ENCODE measurements at regions not wholly inside any gene's neighbourhood (a gene's known extent, or its start where the extent isn't known, plus 50 kb on each side); places are given as distances from the start of the nearest gene placed in this dataset.

DNA sequence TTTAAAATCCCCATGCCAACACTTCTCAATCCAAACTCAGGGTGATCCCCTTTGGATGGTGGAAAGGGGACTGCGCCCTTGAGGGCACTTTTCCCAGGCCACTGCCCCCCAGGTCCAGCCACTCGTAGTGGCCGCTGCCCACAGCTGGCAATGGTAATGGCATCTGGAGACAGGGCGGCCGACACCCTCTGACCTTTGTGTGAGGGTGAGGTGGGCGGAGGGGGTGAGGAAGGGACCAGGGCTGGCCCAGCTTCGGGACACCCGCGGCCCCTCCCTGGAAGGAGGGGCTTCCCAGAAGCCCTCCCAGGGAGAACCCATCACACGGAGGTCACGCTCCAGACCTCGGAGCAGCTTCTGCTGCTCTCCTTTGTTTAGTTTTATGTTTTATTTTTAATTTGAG lies 289.7 kb downstream of the FOXL1 start:
- no peak for DNase-seq (ENCODE audit: low spot score)

DNA sequence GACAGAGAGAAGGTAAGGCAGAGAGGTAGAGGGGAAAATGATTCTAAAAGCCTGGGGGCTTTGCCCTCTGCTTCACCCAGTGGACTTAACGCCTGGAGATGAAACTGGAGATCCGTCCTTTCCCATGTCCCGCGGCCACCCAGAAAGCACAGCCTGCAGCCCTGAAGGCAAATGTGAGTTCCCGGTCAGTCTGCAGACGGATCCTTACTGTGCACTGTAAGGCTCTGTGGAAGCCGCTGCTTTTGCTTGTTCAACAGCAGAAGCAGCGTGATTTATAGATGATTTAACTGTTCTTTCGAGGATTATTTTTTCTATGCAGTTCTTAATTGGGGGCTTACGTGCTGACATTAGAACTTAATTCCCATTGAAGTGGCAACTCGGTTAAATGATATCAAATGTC lies 290.4 kb downstream of the FOXL1 start:
- no peak for DNase-seq (ENCODE audit: low spot score)

DNA sequence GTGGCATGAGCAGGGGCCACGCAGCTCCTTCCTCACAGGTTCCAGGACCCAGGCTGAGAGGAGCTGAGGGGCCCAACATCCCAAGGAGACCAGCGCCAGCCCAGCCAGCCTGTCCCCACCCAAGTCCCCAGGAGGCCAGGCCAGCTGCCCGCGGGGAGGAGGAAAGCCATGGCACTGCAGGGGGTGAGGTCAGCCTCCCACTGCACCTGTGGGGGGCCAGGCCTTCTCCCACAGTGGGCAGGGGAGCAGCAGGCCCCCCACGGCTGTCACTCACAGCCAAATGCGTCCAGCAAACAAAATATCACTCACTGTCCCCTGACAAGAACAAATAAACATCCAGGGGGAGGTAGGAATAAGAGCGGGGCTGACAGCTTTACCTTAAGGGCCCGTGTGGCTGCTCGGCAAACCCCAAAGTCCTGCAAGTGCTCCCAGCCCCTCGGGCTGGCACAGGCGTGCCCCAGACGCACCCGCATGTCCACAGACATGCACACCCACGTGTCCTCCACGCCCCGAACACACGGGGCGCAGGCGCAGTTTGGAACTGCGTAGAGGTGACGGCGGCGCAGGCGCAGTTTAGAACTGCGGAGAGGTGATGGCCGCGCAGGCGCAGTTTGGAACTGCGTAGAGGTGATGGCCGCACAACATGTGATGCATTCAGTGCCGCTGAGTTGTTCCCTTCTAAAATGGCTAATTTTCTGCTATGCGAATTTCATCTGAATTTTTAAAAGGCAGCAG lies 291.1 kb downstream of the FOXL1 start:
- DNase-seq (ENCODE audit: low spot score) = no peak

DNA sequence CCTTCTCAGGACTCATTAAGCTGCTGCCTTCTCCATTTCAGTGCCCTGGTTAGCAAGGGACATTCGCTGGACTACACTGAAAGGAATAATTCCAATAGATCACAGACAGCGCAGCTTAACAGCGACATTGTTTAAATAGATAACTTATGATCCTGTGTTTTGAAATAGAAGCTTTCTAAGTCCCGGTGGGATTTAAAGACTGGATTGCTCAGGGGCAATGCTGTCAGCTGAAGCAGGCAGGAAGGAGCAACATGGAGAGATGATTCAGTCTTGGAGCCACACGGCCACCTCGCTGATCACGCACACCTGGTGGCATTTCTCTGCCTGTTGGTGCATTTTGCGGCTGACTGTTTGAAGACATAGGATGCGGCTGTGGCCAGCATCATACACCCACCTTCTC lies 292.0 kb downstream of the FOXL1 start:
- no peak for DNase-seq (ENCODE audit: low spot score)

DNA sequence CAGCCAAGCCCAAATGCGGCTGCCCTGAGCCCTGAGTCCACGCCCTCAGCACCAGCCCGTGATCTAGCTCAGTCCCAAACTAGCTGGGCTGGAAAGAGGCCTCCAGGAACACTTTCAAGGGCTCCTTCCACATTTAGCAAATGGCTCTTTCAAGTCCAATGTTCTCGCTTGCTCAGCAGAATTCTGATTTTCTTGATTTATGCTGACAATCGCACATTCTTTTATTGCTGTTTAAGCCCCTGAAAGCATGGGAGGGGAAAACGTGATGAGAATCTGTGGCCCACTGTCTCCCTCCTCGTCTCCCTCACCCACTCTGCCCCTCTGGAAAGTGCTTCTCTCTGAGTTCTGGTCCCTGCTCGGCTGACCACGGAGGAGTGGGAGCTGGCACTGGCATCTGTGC lies 293.8 kb downstream of the FOXL1 start:
- DNase-seq (ENCODE audit: low spot score) = no peak

DNA sequence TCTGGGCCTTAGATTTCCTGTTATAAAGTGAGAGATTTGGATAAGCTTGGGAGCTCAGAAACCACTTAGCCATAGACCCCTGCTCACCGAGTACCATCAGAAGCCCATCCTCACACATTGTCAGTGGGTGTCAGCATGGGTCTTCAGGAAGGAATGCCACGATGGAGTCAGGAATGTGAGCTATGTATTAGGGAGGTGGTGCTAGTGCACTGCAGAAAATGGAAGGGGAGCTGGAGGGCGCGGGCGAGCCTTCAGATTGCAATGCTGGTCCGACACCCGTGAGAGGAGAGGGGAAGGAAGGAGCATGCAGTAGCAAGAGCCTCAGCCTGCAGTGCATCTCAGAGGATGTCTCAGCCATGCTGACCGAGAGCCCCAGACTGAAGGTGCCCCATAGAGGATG lies 294.5 kb downstream of the FOXL1 start:
- no peak for DNase-seq (ENCODE audit: low spot score)

DNA sequence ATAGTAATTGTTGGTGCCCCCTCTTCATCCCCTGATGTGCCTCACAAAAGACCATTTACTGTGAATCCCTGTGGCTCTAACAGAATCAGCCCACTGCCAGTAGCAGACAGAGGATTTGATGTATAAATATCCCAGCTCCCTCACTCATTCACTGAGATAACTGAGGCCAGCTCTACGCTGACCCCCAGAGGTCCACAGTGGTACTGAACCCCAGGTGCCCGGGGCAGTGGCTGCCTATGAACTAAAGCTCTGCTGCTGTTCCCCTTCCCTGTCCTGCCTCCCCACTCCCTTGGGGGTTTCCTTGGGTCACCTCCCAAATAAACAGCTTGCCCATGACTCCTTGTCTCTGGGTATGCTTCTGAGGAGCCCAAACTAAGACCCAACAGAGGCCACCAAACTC lies 295.8 kb downstream of the FOXL1 start:
- no peak for DNase-seq (ENCODE audit: low spot score)

DNA sequence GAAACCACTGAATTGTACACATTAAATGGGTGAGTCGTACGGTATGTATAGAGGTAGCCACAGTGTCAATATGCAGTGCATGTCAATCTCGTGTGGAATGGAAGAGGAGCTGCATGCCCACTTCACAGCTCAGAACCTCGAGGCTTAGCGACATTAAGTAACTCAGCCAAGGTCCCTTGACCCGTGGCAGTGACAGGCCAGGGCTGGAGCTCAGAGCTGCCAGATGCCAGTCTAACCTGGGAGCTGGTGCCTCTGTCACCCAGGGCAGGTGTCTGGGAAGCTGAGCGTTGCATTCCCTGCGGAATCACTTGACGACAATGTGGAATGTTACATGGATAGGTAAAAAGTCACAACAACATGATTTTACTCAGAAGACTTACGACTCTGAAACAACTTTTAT lies 298.1 kb downstream of the FOXL1 start:
- no peak for DNase-seq (ENCODE audit: low spot score)

DNA sequence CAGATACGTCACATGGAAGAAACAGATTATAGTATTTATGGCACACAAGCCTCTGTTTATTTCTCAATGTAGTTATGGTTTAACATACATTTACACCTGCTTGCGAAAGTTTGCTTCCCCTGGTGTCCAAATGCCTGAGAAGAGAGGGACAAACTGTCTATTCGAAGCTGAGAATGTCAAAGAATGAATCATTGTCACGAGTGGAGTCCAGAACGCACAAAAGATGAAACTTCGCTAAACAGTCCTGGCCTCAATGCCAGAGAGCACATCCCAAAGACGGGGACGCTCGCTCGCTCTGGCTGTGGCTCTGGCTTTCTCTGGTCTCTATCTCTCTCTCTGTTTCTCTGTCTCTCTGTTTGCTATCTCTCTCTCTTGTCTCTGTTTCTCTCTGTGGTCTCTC lies 298.8 kb downstream of the FOXL1 start:
- DNase-seq (ENCODE audit: low spot score) = no peak

DNA sequence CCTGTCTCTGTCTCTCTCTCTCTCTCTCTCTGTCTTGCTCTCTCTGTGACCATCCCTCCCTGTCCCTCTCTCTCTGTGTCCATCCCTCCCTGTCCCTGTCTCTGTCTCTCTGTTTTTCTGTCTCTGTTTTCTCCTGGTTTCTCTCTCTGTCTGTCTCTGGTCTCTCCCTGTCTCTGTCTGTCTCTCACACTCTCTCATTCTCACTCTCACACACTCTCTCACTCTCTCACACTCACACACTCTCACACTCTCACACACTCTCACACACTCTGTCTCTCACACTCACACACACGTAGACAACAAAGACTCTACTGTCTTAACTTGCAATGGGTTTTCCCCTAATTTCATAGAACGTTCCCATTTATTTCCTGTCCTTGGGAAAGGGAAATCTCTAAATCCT lies 299.5 kb downstream of the FOXL1 start:
- DNase-seq (ENCODE audit: low spot score) = no peak

DNA sequence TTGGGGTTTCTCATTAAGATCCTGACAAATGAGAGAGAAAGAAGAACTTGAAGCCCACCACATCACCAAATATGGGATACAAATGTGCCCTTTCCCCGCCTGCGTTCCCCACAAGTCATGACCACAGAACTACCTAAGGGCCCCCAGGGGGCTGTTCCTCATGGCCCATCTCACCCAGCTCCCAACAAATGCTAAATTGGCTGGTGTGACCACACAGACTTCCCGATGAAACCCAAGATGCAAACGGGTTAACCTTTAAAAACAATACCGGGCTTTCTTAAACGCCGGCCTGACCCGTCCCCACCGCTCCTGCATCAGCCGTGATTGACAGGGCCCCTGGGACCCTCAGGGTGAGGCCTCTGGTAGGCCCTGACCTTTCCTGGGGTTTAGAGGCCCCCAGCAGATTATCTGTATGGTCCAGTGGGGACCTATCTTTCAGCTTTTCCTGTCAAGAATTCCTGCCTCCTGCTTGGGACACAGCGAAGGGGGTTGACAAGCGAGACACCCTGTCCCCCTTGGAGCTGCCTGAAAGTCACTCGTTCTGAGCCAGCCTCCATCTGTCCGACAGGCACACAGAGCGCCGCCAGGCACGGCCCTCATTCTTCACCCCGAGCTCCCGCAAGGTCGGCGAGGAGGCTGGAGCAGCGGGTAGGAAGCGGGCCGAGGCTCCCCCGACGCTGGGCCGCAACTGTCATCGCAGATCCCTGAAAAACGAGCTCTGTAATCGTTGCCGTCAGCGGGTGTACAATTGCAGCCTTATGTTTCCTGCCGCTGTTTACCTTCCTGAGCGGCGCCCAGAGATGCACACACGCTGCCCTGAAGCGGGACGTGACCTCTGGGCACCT lies 300.1 kb downstream of the FOXL1 start:
- DNase-seq (ENCODE audit: low spot score) = no peak

DNA sequence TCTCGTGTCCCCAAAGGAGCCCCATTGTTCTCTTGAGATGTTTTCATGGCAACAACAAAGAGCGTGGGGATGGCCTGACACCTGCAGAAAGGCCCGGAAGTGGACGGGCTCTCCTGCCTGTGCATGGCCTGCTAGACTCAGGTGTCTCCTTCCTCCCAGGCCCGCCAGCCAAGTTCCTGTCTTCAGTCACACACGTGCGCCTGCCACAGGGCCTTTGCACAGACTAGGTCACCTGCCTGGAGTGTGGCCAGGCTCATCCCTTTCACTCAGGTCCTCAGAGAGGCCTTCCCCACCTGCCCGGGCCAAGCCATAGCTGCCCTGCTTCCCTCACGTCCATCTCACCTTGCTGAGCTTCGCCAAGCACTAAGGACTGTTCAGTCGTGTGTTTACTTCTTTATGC lies 300.9 kb downstream of the FOXL1 start:
- no peak for DNase-seq (ENCODE audit: low spot score)

DNA sequence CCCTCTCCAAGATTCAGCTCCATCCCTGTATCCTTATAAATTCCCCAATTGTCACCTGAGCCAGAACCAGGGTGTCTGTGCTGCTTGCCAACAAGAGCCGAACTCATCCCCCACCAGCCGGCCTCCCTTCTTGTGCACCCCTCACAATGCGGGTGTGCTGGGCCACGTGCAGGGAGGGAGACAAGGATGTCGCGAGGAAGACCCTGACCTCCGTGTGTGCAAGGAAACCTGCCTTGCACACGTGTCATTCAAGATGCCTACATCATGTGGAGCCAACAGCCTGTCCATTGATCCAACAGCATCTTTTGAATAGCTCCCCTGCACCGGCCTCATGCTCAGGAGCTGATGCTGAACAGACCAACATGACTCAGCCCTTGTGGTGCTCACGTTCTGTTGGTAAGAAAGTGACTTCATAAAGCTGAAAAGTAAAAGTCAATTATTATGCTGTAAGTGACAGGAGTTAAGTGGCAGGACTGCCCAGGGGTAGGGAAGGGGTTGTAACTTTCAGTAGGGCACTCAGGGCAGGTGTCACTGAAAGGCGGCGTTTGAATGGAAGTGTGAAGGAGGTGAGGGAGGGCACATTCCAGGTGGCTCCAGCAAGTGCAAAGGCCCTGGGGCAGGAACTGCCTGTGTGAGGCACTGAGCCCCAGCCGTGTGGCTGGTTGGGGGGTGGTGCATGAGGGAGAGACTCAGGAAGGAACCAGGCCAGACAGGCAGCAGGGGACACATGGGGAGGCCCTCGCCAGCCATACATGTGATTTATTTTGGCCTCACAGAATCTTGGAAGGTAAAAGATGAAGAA lies 302.2 kb downstream of the FOXL1 start:
- DNase-seq (ENCODE audit: low spot score) = no peak

DNA sequence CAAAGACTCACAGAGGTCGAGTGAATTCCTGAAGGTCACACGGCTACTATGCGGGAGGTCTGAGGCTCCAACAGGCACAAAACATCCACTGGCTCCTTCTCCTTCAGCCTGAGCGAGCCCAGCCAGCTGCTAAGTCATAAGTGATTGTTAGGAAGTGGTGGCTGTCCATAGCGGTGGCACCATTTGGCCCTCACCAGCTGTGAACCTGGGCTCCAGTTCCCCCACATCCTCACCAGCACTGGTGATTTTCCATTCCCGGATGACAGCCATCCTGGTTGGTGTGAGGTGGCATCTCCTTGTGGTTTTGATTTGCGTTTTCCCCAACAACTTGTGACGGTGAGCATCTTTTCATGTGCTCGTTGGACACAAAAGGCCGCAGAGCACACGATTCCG lies 302.8 kb downstream of the FOXL1 start:
- DNase-seq (ENCODE audit: low spot score) = no peak

DNA sequence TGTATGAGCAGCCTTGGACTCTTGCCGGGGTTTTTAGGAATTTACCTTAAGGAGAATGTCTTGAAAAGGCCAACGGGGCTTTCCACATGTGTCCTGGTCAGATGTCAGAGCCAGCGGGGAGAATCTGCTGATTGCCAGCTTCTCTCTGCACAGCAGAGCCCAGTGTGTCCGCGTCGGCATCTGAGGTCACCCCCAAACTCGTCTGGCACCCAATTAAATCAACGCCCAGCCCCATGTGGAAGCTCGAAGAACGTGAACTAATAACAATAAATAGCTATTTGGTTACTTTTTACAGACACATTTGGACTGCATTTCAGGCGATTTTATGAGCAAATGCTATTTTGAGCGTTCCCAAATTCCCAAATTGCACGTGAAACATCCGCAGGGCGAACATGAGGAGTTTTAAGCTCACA lies 303.5 kb downstream of the FOXL1 start:
- no peak for DNase-seq (ENCODE audit: low spot score)

DNA sequence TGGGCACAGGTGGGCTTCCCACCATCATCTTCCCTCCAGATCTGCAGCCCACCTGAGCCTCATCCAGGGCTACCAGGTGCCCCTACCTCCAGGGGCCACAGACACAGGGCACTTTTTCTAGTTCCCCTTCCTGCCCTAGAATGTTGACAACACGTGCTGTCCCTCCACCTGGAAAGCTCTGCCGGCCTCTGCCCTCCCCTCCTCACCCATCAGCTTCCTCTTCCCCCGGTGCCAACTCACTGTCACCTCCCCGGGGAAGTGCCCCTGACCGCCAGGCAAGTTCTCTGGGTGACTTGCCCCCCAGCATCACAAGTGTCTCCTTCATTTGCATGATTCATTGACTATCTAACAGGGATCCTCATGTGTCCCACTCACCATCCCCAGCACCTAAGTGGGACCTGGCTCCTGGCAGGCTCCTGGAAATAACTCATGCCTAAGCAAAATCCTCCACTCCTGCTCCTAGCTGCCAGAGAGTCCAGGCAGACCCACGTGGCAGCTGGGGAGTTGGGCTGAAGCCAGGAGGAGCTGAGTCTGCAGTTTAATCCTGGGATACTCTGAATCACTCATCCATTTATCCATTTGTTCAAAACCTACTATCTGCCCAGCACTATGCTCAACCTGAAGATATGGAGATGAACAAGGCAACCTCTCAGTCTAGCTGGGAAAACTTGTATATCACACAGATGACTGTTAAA lies 304.4 kb downstream of the FOXL1 start:
- DNase-seq (ENCODE audit: low spot score) = no peak

DNA sequence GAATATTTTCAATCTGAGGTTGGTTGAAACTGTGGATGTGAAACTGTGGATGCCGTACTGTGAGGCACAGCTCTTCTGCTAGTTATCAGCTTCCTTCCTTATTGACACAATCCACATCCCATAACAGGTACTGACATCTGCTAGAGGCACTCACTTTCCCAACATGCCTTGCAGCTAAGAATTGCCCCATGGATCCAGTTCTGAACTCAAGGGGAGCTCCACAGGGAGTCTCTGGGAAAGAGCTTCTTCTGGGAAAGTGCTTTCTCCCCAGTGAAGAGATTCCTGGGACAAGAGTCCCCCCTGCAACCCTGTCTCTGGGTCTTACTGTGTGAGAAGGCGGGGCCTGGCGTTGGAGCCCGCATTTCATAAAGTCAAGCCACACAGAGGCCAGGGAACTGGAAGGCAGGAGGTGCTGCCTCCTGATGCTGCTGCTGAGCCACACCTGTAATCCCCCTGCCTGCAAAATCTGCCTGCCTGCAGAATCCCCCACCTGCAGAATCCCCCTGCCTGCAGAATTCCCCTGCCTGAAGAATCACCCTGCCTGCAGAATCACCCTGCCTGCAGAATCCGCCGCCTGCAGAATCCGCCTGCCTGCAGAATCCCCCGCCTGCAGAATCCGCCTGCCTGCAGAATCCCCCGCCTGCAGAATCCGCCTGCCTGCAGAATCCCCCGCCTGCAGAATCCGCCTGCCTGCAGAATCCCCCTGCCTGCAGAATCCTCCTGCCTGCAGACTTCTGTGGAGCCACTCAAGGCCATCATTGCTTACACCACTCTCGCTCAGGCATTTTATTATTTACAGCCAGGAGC lies 305.4 kb downstream of the FOXL1 start:
- DNase-seq (ENCODE audit: low spot score) = no peak

DNA sequence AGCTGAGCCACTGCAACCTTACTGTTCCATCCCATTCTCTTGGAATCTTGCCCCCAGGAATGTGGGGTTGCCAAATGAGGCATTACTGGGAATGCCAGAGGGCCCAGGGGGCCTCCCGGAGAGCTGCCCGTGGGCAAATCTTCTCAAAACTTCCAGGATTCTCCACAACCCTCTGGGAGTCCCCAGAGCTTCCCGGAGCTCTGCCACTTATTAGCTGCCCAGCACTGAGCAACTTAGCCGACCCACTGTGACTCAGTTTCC lies 306.0 kb downstream of the FOXL1 start:
- no peak for DNase-seq (ENCODE audit: low spot score)

DNA sequence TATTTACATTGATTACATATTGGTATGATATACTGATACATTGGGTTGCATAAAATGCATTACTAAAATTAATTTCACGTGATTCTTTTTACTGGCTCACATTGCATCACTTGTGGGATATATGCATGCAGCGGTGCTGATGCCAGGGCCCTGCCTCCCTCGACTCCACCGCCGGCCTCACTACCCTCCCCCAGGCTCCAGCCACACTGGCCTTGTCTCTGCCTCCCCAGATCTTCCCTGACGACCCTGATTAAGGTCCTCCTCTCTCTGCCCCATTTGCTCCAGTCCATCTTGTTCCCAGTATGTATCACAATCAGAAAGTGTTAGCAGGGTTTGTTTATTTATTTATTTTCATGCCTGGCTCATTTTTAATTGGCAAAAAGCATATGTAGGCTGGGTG lies 306.8 kb downstream of the FOXL1 start:
- DNase-seq (ENCODE audit: low spot score) = no peak

DNA sequence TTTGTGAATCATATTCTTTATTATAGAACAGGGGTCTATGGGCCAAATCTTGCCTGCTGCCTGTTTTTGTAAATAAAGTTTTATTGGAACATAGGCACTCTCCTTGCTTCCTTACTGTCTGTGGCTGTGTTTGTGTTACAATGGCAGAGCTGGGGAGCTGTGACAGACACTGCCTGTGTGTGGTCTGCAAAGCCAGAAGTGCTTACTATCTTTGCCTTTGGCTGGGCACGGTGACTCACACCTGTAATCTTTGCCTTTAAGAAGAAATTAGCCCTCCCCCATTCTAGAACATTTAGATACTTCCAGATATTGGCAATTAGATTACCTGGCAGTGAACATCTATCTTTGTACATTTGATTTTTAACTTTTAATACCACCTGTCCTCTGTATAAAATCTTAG lies 308.3 kb downstream of the FOXL1 start:
- no peak for DNase-seq (ENCODE audit: low spot score)

DNA sequence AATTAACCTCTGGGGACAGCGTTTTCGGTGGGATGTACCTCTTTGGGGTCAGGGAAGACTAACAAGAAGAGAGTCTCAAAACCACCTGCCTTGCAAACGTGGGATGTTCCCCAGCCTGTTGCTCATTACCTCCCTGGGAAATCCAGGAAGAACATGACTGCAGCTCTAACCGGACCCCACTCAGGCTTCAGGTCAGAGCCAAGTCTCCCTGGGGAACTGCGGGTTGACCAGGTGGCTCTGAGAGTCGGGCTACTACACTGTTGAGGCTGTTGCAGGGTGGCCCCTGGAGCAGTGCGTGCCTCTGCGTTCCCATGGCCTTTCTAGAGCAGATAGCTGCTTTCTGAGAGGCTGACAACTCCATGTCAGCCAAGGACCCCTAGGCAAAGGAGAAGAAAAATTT lies 309.1 kb downstream of the FOXL1 start:
- no peak for DNase-seq (ENCODE audit: low spot score)
